Fibroblast of skin of abdomen (primary cell): ENCODE measurements at regions not wholly inside any gene's neighbourhood (a gene's known extent, or its start where the extent isn't known, plus 50 kb on each side); places are given as distances from the start of the nearest gene placed in this dataset.
"Not testable (repeated sequence)": the region's sequence is repeated elsewhere in the genome, so short reads cannot be mapped to it uniquely, and the experiment has no call there.

ENCODE experiments used
- DNase-seq: peaks from one replicate; pipeline ENCODE4 v3.0.0-alpha.2; 2013

DNA sequence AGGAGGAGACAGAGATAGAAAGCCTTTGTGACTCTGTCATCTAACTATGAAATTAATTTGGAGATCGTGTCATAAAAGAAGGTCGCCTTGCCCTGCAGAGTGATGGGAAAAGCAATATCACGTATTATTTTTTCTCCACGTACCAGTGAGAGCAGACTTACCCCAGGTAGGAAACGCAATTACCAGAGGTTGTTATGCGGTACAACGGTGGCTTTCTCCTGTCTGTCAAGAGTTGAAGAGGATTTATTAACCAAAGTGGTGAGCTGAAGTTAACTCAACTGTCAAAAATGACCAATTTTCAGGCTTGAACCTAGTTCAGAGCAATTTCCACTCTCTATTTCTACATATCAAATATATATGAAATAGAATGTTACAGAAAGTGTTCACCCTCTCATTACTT is 282.6 kb upstream of the PFKP start:
- no peak for DNase-seq

DNA sequence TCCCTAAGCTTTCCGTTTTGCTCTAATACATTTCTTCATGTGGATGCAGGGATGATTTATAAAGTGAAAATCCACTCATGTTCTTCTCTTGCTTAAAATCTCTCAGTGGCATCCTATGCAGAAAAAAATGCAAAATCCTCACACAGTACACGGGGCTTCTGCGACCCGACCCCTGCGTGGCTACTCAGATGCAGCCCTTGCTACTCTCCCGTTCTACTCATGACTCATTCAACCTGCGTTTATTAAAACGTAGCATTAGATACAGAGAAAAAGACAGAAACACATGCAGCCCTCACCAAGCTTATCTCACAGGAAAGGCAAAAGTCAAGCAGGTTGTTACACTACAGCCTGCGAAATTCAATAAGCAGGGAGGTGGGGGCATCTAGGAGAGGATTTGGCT is 284.4 kb upstream of the PFKP start:
- no peak for DNase-seq

DNA sequence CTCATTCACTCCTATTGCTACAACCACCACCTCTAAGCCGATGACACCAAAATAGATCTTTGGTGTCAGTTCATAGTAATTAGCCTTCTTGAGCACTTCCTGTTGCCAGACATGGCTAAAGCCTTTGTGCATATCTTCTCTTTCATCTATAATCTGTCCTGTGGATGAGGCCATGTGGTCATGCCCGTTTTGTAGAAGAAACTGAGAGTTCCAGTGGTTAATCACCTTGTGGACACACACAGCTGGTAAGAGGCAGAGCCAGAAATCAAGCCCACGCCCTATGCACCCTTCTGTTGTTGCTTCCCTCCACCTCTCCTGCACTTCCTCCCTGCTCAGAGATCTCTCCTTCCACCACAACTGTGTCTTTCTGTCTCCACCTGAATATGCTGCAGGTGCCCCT is 285.1 kb upstream of the PFKP start:
- DNase-seq, result no peak

DNA sequence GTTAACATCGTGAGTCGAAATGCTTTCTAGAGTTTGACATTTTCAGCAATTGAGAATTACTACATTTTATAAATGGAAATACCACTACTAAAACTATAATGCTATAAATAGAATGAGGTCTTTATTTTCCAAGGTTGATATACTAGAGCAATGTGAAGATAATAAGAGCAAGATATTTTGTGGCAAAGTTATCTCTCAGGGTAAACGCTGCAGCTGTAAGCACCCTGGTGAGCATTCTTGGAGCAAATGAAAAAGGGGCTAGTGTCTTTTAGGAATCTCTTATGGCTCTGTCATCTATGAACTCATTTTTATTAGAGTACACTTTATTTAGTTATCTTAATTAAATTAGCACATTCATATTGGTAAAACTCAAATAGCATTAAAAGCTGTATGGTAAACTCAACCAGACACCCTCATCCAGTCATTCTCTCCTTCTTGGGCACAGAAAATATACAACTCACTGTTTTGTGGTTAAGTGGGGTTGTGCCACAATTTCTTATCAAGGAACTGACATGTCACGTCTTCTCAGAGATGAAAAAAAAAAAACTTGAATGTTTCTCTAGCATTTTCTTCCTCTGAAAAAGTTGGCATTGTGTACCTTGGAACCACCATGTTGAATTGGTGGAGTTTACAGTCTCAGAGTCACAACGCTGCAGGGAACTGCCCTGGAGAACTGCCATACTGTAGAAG is 289.5 kb upstream of the PFKP start:
- DNase-seq, result no peak

DNA sequence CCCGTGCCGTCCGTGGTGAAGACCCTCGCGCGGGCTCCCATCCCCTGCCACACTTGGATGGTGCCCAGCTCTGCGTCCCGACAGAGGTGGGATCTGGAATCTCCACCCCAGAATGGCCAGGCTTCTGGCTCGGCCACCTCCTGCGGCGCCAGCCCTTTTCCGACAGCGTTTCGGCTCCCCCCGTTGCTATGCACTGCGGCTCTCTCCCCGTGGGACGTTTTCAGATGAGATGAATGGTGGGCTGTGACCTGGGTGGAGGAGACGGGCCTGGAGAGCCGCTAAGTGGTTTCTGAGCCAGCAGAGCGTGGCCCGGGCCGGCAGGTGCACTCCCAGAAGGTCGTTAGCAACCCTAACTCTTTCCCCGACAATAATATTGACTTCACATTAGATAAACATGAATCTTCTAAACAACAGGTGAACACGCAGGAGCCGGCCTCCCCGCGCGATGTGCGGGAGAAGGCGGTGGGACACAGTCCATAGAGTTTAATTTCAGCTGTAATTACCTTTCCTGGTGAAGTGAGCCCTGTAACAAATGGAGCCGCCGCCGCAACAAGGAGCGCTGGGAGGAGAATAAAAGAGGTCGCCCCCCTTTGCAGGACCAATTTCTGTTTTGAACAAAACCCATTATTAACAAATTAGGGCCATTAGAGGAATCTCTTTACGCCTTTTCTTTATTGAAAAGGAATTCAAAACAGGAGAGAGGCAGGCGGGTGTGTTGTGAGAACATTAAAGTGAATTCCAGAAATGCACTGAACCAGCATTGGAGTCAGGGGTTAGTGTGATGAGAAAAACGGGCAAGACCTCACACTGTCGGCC is 294.3 kb upstream of the PFKP start:
- no peak for DNase-seq

DNA sequence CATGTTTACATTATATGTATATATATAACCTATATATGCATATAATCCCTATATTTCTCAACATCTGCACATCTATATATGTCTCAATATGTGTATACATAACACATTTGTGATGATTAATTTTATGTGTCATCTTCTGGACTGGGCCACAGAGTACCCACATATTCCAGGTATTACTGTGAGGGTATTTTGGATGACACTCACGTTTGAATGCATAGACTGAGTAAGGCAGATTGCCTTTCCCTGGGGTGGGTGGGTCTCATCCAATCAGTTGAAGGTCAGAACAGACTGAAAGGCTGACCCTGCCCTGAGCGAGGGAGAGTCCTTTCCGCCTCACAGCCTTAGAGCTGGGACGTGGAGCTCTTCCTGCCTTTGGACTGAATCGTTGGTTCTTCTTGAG is 295.2 kb upstream of the PFKP start:
- DNase-seq, result no peak

DNA sequence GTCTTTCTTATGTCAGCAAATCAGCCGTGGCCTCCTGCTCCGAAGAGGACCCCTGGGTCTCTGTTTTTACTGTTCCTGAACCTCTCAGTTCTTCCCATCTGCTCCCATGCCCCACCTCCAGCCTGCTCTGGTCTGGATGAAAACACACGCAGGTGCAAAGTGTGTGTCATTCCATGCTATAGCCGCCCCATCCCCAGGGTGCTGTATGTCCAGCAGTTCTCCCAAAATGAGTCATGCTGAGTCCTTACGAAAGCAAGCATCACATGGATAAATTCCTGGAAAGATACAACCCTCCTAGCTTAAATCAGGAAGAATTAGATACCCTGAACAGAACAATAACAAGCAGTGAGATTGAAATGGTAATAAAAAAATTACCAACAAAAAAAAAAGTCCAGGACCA is 300.1 kb upstream of the PFKP start:
- not testable (repeated sequence) for DNase-seq

DNA sequence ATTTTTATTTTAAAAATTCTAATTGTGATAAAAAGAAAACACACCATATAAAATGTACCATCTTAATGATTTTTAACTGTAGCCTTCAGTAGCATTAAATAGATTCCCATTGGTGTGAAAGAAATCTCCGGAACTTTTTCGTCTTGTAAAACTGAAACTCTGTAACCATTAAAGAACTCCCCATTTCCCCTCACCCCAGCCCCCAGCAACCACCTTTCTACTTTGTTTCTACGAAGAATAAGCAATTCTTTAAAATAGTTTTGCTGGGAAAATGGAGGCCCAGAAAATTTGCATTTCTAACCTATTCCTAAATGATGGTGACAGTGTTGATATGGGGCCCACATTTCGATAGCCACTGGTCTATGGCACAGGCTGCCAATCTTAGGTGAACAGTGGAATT is 305.4 kb upstream of the PFKP start:
- DNase-seq, result no peak

DNA sequence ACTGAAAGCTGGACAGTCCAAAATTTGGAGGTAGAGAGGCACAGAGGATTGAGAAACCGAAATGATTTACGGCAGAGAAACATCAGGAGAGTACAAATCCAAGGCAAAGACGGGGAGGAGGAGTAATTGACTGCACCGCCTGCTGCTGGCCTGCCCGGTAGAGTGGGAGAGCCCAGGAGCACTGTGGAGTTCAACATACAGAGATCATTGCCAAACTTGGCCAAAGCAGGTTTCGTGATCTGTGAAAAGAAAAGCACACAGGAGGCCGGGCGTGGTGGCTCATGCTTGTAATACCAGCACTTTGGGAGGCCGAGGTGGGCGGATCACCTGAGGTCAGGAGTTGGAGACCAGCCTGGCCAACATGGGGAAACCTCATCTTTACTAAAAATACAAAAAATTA is 306.0 kb upstream of the PFKP start:
- no peak for DNase-seq

DNA sequence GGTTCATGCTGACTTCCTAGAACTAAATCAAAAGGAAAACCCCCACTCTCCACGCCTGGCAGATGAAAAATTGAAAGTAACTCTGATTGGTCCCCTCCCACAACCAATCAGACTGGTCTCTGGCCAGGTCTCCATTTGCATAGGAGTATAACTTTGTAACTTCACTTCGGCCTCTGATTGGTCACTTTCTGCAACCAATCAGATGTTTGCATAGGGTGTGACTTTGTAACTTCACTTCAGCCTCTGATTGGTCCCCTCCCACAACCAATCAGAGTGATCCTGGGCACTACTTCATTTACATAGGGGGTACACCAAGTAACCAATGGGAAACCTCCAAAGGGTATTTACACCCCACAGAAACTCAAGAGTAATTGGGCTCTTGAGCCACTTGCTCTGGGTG is 306.6 kb upstream of the PFKP start:
- DNase-seq, result no peak

DNA sequence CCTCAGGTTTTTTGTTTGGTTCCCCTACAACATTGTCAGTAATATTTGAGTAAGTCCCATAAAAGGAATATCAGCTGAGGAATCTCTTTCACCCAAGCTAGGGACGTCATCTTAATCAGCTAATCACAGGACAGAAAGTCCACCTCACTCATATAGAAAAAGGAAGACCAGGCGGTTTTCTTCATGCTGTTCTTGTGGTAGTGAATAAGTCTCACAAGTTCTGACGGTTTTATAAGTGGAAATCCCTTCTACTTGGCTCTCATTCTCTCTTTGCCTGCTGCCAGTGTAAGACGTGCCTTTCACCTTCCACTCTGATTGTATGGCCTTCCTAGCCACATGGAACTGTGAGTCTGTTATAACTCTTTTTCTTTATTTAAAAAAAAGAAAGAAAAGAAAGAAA is 308.1 kb upstream of the PFKP start:
- no peak for DNase-seq

DNA sequence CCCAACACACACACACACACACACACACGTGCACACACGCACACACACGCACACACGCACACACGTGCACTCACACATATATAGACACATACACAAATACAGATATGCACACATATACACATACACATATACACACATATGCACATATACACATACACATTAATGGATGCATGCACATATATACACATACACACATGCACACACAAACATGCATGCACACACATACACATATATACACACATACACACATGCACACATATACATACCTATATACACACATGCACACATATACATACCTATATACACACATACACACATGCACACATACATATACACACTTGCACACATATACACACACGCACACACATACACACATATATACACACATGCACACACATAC is 312.4 kb upstream of the PFKP start:
- DNase-seq, result no peak

DNA sequence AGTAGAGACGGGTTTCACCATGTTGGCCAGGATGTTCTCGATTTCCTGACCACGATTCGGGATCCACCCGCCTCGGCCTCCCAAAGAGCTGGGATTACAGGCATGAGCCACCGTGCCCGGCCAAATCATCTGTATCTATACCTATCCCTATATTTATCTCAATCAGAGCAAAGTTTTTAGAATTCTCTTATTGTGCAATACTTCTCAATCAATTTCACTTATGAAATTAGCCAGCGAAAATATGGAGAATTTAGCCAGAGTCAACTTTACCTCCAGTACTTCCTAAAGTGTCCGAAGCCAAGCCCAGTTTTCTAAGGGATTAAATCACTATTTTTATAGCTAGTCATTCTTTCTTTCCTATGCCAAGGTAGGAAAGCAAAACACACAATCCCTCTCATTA is 319.1 kb upstream of the PFKP start:
- no peak for DNase-seq

DNA sequence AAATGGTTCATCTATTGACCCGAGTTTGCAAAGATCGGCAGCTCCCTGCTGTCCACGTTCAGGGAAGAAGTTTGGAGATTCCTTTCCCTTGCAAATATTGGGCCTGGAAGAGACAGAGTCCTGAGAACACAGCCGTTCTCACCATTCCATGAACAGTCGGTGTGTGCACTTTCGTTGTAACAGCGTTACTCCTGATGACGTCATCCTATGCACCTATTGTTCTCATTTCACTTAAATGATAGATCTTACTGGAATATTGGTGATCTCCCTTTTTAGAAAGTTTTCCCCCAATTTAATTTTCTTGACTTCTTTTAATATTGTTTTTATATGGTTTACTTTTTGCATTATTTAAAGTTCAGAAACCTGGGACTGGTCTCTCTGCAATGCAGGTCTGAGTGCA is 320.7 kb upstream of the PFKP start:
- no peak for DNase-seq

DNA sequence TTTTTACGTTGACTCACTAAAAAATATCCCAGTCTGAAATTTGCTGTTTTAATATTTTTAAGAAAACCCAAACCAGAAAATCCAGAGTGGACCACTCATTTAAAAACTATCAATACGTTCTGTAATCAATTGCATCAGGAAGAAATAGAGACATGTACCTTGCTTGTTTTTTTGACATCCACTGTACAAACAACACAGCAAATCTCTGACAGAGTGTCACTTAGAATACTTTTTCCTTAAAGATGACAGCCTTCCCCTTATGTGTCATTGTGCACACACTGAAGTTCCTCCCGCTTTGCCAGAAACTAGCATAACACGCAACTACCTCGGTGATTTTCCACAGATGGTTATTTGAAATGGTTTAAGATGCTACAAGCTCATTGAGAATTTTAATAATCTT is 321.7 kb upstream of the PFKP start:
- no peak for DNase-seq

DNA sequence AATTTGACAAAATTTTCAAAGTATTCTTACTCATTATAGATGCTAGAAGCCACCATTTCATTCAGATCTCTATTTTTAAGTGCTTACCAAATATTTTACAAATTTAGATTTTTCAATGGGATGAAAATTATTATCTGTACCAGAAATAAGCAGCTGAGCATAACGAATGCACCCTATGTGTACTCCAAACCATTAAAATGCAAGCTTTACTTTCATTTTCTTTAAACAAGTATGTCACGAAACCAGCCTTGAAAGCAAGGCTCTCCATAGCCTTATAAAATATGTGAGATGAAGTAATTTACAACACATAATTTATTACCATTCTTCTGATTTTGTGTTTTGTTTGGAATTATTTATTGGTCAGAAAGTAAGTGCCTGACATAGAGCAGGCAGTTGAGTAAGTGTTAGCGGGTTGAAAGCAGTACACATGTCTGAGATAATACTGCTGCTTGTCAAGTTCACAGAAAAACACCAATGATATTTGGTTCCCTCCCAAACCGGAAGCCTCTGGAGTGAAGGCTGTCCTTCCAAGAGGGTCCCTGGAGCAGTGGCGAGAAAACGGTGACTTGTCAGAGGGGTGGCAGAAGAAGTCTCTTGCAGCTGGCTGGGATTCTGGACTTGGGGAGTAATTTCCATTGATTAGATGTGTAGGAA is 322.7 kb upstream of the PFKP start:
- no peak for DNase-seq

DNA sequence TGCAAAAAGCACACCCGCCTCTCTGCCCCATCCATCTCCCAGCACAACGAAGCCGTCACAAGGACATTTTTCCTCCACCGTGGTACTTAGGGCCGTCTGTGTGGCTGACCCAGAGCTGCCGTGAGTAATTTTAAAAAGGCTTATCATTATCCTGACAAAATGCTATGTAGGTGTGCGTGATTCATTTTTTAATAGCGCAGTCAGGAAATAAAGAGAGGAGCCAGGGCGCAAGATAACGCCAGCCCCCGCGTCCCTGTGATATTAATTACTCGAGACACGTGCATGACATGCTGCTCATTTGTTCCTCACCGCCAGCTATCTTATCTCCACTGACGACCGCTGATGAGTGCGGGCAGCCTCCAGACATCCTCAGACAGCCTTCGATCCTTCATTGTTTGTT is 332.7 kb upstream of the PFKP start:
- no peak for DNase-seq

DNA sequence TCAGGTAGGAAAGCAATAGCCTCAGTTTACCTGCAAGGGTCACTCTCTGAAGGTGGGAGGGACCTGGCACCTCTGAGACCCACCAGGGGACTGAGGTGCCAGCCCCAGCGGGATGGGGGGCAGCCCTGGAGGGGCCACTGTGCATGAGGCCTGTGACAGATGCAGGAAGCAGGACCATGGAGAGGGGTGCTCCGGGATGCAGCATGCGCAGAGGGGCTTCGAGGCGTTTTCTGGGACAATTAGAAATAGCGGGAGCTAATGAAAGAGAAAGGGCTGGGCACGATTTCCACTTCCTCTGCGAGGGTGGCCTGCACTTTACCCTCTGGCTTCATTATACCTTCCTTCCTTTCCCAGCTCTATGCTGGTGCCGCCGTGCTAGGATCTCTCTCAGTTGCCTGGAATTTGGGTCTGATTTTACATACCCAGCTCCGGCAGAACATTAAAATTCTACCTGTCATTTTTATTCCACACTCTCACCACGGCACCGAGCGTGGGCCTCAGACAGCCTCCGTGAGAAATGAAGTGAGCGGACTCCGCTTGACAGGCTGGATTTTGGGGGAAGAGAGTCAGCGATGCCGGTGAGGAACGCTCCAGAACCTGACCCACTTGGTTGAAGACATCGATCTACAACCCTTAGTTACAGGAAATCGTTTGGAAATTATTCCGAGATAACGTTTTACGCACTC is 333.9 kb upstream of the PFKP start:
- DNase-seq, result no peak

DNA sequence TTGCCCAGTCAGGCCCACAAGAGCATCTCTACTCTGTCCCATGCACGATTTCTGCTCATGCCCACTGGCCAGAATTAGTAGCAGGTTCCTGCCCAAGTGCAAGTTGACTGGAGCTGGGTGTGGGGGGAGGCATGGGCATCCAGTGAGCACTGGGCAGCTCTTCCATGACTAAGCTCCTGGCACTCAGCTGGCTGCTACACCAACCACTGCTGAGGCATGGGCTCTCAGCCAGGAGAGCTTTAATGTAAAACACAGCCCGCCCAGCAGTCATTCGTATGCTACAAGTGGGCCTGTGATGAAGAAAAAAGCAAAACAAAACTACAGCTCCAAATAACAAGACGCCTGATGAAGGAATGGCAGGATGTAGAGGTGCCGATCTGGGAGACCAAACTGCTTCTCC is 335.4 kb upstream of the PFKP start:
- DNase-seq, result no peak

DNA sequence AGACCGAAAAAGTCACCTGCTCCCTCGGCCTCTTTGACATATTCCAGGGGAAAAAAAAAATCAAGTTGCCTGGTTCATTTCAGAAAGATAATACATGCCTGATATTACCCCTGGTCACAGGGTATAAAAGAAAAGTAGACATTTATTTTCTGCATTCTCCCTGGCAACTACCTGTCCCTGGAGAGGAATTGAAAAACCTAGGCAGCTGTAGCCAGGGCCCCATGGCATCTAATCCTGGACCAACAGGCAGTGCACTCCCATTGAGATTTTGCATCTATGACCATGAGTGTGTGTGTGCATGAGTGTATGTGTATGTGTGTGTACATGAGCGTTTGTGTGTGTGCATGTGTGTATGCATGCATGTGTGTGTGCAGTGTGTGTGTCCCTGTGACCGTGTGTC is 338.2 kb upstream of the PFKP start:
- no peak for DNase-seq

DNA sequence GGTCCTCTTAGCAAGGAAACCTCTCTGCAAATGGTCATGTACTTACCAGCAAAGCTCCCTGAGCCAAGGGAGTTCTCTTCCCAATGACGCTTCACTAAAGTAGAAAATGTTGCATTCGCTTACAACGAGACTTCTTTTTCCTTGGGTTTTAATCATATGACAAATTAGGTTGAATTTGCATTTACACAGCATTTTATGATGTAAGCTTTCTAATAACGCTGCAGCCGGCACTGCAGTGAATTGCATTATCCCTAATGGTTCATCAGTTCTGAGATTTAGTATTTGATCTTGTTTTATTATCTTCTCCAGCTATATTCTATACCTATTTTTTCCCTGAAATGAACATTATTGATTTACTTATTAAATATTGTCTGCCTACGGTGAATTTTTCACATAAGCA is 339.3 kb upstream of the PFKP start:
- DNase-seq, result no peak

DNA sequence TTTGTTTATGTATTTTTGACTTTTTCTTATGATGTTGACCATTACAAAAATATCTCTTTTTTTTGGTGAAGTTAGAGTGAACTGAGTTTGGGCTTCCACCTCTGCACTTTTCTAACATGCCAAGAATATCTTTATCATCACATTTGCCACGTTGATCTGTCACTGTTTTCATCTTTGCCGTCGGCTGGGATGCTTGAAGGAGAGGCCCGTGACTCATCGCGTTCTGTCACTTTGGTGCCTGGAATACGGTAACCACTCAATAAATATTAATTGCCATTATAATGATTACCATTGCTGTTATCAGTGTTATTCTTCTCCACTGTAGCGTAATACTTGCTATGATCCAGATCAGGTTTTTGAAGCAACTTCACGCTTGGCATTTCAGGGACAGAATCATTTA is 350.8 kb upstream of the PFKP start:
- DNase-seq, result no peak

DNA sequence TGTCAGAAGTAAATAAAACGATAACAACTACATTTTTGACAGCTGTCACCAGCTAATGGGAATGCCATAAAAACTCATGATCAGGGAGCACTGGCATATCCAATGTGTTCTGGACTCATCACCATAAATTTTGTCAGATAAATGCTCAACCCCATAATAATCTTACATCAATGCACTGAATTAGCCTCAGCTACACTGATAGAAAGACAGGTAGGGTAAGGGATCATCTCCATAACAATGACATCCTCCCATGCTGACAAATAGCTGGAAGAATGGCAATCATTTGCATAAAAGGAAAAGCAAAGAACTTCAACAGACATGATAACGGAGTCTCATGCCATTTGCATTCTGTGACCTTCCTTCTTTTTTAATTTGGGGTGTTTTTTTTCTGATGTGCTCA is 352.8 kb upstream of the PFKP start:
- DNase-seq, result no peak

DNA sequence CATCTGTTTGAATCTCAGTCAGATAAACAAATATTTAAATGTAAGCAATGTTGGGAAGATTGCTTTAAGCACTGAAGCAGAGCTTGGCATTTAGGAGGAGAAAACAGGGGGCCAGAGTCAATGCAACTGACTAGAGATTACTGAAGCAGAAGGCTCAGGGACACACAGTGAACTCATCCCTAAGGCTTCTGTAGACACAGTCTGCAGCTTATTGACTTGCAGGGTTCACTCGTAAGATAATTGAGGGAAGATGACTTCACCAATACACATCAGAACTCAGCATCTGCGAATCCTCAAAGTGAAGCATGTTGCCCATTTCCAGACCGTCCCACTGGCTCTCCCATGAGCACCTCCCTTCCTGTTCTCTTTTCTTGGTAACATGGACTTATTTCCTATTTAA is 363.4 kb upstream of the PFKP start:
- DNase-seq, result no peak
